SIG-M5 (cell line): ENCODE measurements at regions not wholly inside any gene's neighbourhood (a gene's known extent, or its start where the extent isn't known, plus 50 kb on each side); places are given as distances from the start of the nearest gene placed in this dataset.

Experiments
- DNase-seq: peaks from one replicate; lab custom pipeline; 2025; lab: John Stamatoyannopoulos, UW

- DNase-seq = no peak
These were observed 131.5 kb downstream of the FAM161A start for GRCh38 chr2:61722318-61722717.

GRCh38 chr2:61721382-61721781, 132.5 kb downstream of the FAM161A start:
- DNase-seq = no peak

GRCh38 chr2:61720911-61721310, 132.9 kb downstream of the FAM161A start:
- DNase-seq = no peak

GRCh38 chr2:61718965-61719364, 134.9 kb downstream of the FAM161A start:
- DNase-seq = no peak

GRCh38 chr2:61715506-61715905, 138.4 kb downstream of the FAM161A start:
- no peak for DNase-seq

- no peak for DNase-seq
These were observed 139.7 kb downstream of the FAM161A start for GRCh38 chr2:61714210-61714609.

GRCh38 chr2:61713457-61713856, 140.4 kb downstream of the FAM161A start:
- no peak for DNase-seq

GRCh38 chr2:61712060-61712459, 141.8 kb downstream of the FAM161A start:
- DNase-seq = no peak

GRCh38 chr2:61710711-61711110, 143.1 kb downstream of the FAM161A start:
- DNase-seq = no peak

- no peak for DNase-seq
These were observed 145.6 kb downstream of the FAM161A start for GRCh38 chr2:61707984-61708852.

GRCh38 chr2:61705625-61706024, 148.2 kb downstream of the FAM161A start:
- no peak for DNase-seq

- no peak for DNase-seq
These were observed 149.5 kb downstream of the FAM161A start for GRCh38 chr2:61704364-61704763.

- DNase-seq = no peak
These were observed 151.8 kb downstream of the FAM161A start for GRCh38 chr2:61702088-61702467.

GRCh38 chr2:61700464-61700863, 153.4 kb downstream of the FAM161A start:
- no peak for DNase-seq

- DNase-seq = no peak
These were observed 156.4 kb upstream of the XPO1 start for GRCh38 chr2:61694312-61695274.

GRCh38 chr2:61693744-61694143, 155.6 kb upstream of the XPO1 start:
- no peak for DNase-seq

- DNase-seq = no peak
These were observed 152.0 kb upstream of the XPO1 start for GRCh38 chr2:61690078-61690596.

- no peak for DNase-seq
These were observed 151.4 kb upstream of the XPO1 start for GRCh38 chr2:61689568-61689967.

- no peak for DNase-seq
These were observed 150.5 kb upstream of the XPO1 start for GRCh38 chr2:61688369-61689334.

- DNase-seq = no peak
These were observed 140.9 kb upstream of the XPO1 start for GRCh38 chr2:61679096-61679495.

GRCh38 chr2:61677942-61678341, 139.8 kb upstream of the XPO1 start:
- DNase-seq = no peak
